ENCODE measurements at regions not wholly inside any gene's neighbourhood (a gene's known extent, or its start where the extent isn't known, plus 50 kb on each side); places are given as distances from the start of the nearest gene placed in this dataset.

DNA sequence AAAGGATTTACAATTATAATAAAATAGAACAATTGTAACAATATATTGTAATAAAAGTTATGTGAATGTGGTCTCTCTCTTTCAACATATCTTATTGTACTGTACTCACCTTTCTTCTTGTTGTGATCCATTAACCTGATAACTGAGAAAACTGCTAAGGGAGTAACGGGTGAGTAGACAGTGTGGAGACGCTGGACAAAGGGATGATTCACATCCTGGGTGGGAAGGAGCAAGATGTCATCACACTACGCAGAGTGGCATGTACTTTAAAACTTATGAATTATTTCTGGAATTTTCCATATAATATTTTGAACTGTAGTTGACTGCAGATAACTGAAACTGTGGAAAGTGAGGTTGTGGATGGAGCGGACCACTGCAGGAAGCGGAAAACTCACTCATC lies 91.2 kb upstream of the PLPP4 start:
- ATAC-seq (ENCODE audit: low read depth) (no peak), DNase-seq (no peak)
- no peak overlapping the region for H3K27ac ChIP-seq (ENCODE audit: low read length in 2 of 2)
- no peak overlapping the region for H3K27ac Mint-ChIP-seq
- H3K4me1 ChIP-seq (ENCODE audit: control insufficient read depth in 2 of 2, insufficient read depth in 2 of 2, low read length in 2 of 2), result no peaks in the 10 kb centered on the region
- H3K9ac ChIP-seq (ENCODE audit: low read length), result no peak overlapping the region
- peaks cover 8% of the 10 kb centered on the region for H3K27me3 Mint-ChIP-seq
- intact Hi-C loops (cut with micrococcal nuclease), result no loop called here
- ChIA-PET CTCF (no interaction called here), POLR2A (no interaction called here)
- no CpG with 5 or more reads among the region's 5 CpGs for WGBS (ENCODE audit: insufficient coverage)
- no peaks in the 10 kb centered on the region for H3K4me1 Mint-ChIP-seq
- H2AFZ ChIP-seq (ENCODE audit: insufficient read depth, low read depth, low read length, poor library complexity, severe bottlenecking), result no peak overlapping the region
- H3K27me3 ChIP-seq (replicated peaks in 1 of 4; ENCODE audit: control extremely low read depth in 1 of 4, control insufficient read depth in 3 of 4, insufficient read depth in 4 of 4, low read length in 3 of 4), result no peaks in the 10 kb centered on the region
- H3K4me3 Mint-ChIP-seq, result no peak overlapping the region
- no peaks in the 10 kb centered on the region for H4K20me1 ChIP-seq (ENCODE audit: control insufficient read depth, insufficient read depth, low read length, poor library complexity, severe bottlenecking)
- no peak overlapping the region for H3K4me2 ChIP-seq (replicated peaks; ENCODE audit: low read depth, low read length, poor library complexity, severe bottlenecking)
- no peaks in the 10 kb centered on the region for H3K9me3 ChIP-seq (ENCODE audit: control extremely low read depth in 1 of 3, control insufficient read depth in 2 of 3, insufficient read depth in 1 of 3, low read length in 2 of 3)
- no peak for TF ChIP-seq EZH2 (IDR thresholded peaks at IDR 0.05; ENCODE audit: borderline replicate concordance, insufficient read depth, low read depth, low read length, poor library complexity, severe bottlenecking)
- TF ChIP-seq, protein P1, sequence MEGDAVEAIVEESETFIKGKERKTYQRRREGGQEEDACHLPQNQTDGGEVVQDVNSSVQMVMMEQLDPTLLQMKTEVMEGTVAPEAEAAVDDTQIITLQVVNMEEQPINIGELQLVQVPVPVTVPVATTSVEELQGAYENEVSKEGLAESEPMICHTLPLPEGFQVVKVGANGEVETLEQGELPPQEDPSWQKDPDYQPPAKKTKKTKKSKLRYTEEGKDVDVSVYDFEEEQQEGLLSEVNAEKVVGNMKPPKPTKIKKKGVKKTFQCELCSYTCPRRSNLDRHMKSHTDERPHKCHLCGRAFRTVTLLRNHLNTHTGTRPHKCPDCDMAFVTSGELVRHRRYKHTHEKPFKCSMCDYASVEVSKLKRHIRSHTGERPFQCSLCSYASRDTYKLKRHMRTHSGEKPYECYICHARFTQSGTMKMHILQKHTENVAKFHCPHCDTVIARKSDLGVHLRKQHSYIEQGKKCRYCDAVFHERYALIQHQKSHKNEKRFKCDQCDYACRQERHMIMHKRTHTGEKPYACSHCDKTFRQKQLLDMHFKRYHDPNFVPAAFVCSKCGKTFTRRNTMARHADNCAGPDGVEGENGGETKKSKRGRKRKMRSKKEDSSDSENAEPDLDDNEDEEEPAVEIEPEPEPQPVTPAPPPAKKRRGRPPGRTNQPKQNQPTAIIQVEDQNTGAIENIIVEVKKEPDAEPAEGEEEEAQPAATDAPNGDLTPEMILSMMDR (IDR thresholded peaks at IDR 0.05), result no peak
- no peaks in the 10 kb centered on the region for H3K9me3 Mint-ChIP-seq (ENCODE audit: insufficient read depth)
- no peak overlapping the region for H3K4me3 ChIP-seq (ENCODE audit: control extremely low read depth in 1 of 5, extremely low read depth in 1 of 5, insufficient read depth in 1 of 5, low read depth in 2 of 5, low read length in 4 of 5)
- no peaks in the 10 kb centered on the region for H3K36me3 ChIP-seq (replicated peaks in 1 of 2; ENCODE audit: control extremely low read depth in 1 of 2, control insufficient read depth in 1 of 2, extremely low read depth in 1 of 2, insufficient read depth in 2 of 2, low read length in 1 of 2)
- no peaks in the 10 kb centered on the region for H3K79me2 ChIP-seq (ENCODE audit: control insufficient read depth, insufficient read depth, low read length)

DNA sequence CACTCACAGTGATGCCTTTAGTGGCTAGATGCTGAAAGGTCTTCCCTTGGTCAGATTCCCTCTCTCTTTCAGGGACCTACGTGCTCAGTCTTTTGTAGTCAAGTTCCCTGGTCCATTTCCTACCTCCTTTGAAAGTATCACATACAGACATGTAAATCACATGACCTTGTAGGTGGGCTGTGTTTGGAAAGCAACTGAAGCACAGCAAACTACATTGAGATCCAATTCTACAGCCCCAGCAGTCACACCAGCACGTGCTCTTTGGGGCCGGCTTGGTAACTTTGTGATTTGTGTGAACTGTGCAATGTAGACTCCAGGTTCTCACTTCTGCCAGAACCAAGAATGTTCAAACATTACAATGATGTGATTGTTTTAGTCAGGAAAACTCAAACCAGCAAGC lies 89.7 kb upstream of the PLPP4 start:
- peaks cover 8% of the 10 kb centered on the region for H3K27me3 Mint-ChIP-seq
- Histone ChIP-seq H2AFZ (ENCODE audit: insufficient read depth, low read depth, low read length, poor library complexity, severe bottlenecking) (no peak overlapping the region), H3K9me3 (ENCODE audit: control extremely low read depth in 1 of 3, control insufficient read depth in 2 of 3, insufficient read depth in 1 of 3, low read length in 2 of 3) (no peaks in the 10 kb centered on the region), H3K27ac (ENCODE audit: low read length in 2 of 2) (no peak overlapping the region), H3K4me1 (ENCODE audit: control insufficient read depth in 2 of 2, insufficient read depth in 2 of 2, low read length in 2 of 2) (no peaks in the 10 kb centered on the region), H3K4me3 (ENCODE audit: control extremely low read depth in 1 of 5, extremely low read depth in 1 of 5, insufficient read depth in 1 of 5, low read depth in 2 of 5, low read length in 4 of 5) (no peak overlapping the region), H3K9ac (ENCODE audit: low read length) (no peak overlapping the region), H3K36me3 (replicated peaks in 1 of 2; ENCODE audit: control extremely low read depth in 1 of 2, control insufficient read depth in 1 of 2, extremely low read depth in 1 of 2, insufficient read depth in 2 of 2, low read length in 1 of 2) (no peaks in the 10 kb centered on the region), H3K27me3 (replicated peaks in 1 of 4; ENCODE audit: control extremely low read depth in 1 of 4, control insufficient read depth in 3 of 4, insufficient read depth in 4 of 4, low read length in 3 of 4) (no peaks in the 10 kb centered on the region), H4K20me1 (ENCODE audit: control insufficient read depth, insufficient read depth, low read length, poor library complexity, severe bottlenecking) (no peaks in the 10 kb centered on the region), H3K79me2 (ENCODE audit: control insufficient read depth, insufficient read depth, low read length) (no peaks in the 10 kb centered on the region), H3K4me2 (replicated peaks; ENCODE audit: low read depth, low read length, poor library complexity, severe bottlenecking) (no peak overlapping the region)
- WGBS (ENCODE audit: insufficient coverage), result no CpG with 5 or more reads among the region's 3 CpGs
- no peaks in the 10 kb centered on the region for H3K9me3 Mint-ChIP-seq (ENCODE audit: insufficient read depth)
- no peak for ATAC-seq (ENCODE audit: low read depth)
- H3K4me1 Mint-ChIP-seq, result no peaks in the 10 kb centered on the region
- ChIA-PET CTCF (no interaction called here), POLR2A (no interaction called here)
- H3K4me3 Mint-ChIP-seq, result no peak overlapping the region
- no peak for DNase-seq
- intact Hi-C loops (cut with micrococcal nuclease), result no loop called here
- TF ChIP-seq, protein P1 (IDR thresholded peaks at IDR 0.05), result no peak
- TF ChIP-seq EZH2 (IDR thresholded peaks at IDR 0.05; ENCODE audit: borderline replicate concordance, insufficient read depth, low read depth, low read length, poor library complexity, severe bottlenecking), result no peak
- no peak overlapping the region for H3K27ac Mint-ChIP-seq
